ENCODE measurements at regions not wholly inside any gene's neighbourhood (a gene's known extent, or its start where the extent isn't known, plus 50 kb on each side); places are given as distances from the start of the nearest gene placed in this dataset.

- Mint-ChIP-seq H3K4me1 (peaks cover 17% of the 10 kb centered on the region), H3K27ac (peak overlapping the region; percentile 58), H3K4me3 (peak overlapping the region; percentile 83), H3K36me3 (ENCODE audit: low read depth) (no peaks in the 10 kb centered on the region), H3K27me3 (no peaks in the 10 kb centered on the region), H3K9me3 (no peaks in the 10 kb centered on the region)
- intact Hi-C loops (cut with micrococcal nuclease) = no loop called here
- DNase-seq = no peak
Measured at GRCh38 chr10:105838392-105838791, 1197.3 kb downstream of the SORCS3 start.

- Mint-ChIP-seq H3K36me3 (ENCODE audit: low read depth) (no peaks in the 10 kb centered on the region), H3K27ac (peak overlapping the region; percentile 58), H3K27me3 (no peaks in the 10 kb centered on the region), H3K9me3 (no peaks in the 10 kb centered on the region), H3K4me1 (peaks cover 17% of the 10 kb centered on the region), H3K4me3 (peak overlapping the region; percentile 83)
- intact Hi-C loops (cut with micrococcal nuclease) = no loop called here
- peak; percentile 71 for DNase-seq
Measured at GRCh38 chr10:105837951-105838350, 1196.9 kb downstream of the SORCS3 start.

DNA sequence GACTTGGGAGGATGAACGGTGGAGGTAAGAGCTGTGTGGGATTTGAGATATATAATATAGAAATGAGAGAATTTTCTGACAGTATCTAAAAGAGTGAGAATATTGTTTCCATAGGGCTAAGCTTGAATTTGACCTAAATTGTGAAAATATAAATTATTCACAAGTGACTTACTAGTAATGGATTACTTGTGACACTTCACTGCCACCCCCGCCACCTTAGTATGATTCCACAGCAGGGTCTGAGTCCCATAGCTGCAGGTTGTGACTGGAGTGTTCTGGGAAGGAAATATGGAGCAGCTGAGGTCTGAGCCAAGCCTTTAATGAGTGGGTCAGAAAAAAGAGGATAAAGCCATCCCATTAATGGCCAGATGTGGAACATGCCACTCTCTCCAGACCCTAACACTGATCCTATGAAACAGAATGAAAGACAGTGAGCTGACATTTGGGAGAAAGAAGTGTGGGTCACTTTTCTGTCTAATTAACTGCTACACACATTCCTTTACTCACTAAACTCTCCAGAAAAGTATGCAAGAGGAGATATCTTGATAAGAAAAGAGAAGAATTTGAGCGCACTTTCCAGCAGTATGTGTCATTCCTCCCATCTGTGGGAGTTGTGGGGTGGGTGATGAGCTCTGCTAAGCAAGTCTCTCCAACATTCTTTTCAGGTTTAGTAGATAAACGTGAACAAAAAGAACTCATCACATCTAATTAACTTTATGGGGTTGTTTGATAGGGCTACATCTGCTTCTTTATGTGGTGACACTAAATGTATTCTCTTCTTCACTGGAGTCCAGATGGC is 1193.4 kb downstream of the SORCS3 start:
- DNase-seq = no peak
- intact Hi-C loops (cut with micrococcal nuclease) = no loop called here
- no peaks in the 10 kb centered on the region for H3K27me3 Mint-ChIP-seq
- no peak overlapping the region for H3K27ac Mint-ChIP-seq
- peaks cover 15% of the 10 kb centered on the region for H3K4me1 Mint-ChIP-seq
- H3K9me3 Mint-ChIP-seq = no peaks in the 10 kb centered on the region
- no peak overlapping the region for H3K4me3 Mint-ChIP-seq
- no peaks in the 10 kb centered on the region for H3K36me3 Mint-ChIP-seq (ENCODE audit: low read depth)

- Mint-ChIP-seq H3K4me1 (no peaks in the 10 kb centered on the region), H3K27me3 (peaks cover 2% of the 10 kb centered on the region), H3K9me3 (no peaks in the 10 kb centered on the region), H3K4me3 (no peak overlapping the region), H3K36me3 (ENCODE audit: low read depth) (no peaks in the 10 kb centered on the region), H3K27ac (no peak overlapping the region)
- intact Hi-C loops (cut with micrococcal nuclease) = no loop called here
- no peak for DNase-seq
Measured at GRCh38 chr10:105827133-105827532, 1186.0 kb downstream of the SORCS3 start.

- H3K4me1 Mint-ChIP-seq = no peaks in the 10 kb centered on the region
- DNase-seq = no peak
- H3K27ac Mint-ChIP-seq = no peak overlapping the region
- no peak overlapping the region for H3K4me3 Mint-ChIP-seq
- intact Hi-C loops (cut with micrococcal nuclease) = no loop called here
- H3K27me3 Mint-ChIP-seq = no peaks in the 10 kb centered on the region
- H3K9me3 Mint-ChIP-seq = peaks cover 1% of the 10 kb centered on the region
- no peaks in the 10 kb centered on the region for H3K36me3 Mint-ChIP-seq (ENCODE audit: low read depth)
Measured at GRCh38 chr10:105807935-105808587, 1167.0 kb downstream of the SORCS3 start.

GRCh38 chr10:105803206-105803605 is 1162.1 kb downstream of the SORCS3 start:
- intact Hi-C loops (cut with micrococcal nuclease) = no loop called here

DNA sequence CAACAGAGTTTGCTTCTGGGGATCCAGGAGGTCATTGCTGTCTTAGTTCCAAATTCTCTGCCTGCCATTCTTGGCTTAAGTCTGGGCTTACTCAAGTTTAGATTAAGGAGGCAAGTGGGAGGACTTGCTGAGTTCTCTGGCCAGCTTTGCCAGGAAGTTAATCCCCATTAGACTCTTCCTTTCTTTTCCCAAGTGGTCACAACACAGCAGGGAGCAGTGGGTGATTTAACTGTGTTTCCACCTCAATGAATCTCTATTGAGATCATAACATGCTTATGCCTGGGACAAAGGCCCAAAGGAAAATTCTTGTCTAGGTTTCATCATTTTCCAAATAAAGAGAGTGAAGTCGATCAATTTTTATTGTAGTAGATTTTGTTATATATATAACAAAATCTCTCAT is 1159.6 kb downstream of the SORCS3 start:
- Mint-ChIP-seq H3K9me3 (no peaks in the 10 kb centered on the region), H3K36me3 (ENCODE audit: low read depth) (no peaks in the 10 kb centered on the region), H3K27ac (no peak overlapping the region), H3K27me3 (no peaks in the 10 kb centered on the region), H3K4me3 (no peak overlapping the region), H3K4me1 (no peaks in the 10 kb centered on the region)
- no peak for DNase-seq
- intact Hi-C loops (cut with micrococcal nuclease) = no loop called here

More at GRCh38 chr10:105803206-105803605, 1162.1 kb downstream of the SORCS3 start:
- H3K27me3 Mint-ChIP-seq = no peaks in the 10 kb centered on the region
- H3K4me3 Mint-ChIP-seq = no peak overlapping the region
- DNase-seq = no peak
- H3K36me3 Mint-ChIP-seq (ENCODE audit: low read depth) = no peaks in the 10 kb centered on the region
- H3K27ac Mint-ChIP-seq = no peak overlapping the region
- no peaks in the 10 kb centered on the region for H3K4me1 Mint-ChIP-seq
- H3K9me3 Mint-ChIP-seq = no peaks in the 10 kb centered on the region

GRCh38 chr10:105798328-105798889 is 1157.3 kb downstream of the SORCS3 start:
- no peak overlapping the region for H3K27ac Mint-ChIP-seq
- no peaks in the 10 kb centered on the region for H3K9me3 Mint-ChIP-seq
- DNase-seq = no peak
- H3K27me3 Mint-ChIP-seq = no peaks in the 10 kb centered on the region
- no peaks in the 10 kb centered on the region for H3K4me1 Mint-ChIP-seq
- H3K36me3 Mint-ChIP-seq (ENCODE audit: low read depth) = no peaks in the 10 kb centered on the region
- H3K4me3 Mint-ChIP-seq = no peak overlapping the region
- intact Hi-C loops (cut with micrococcal nuclease) = loop anchor here (10.0 kb wide), 1 partner anchor 376 kb away; no protein-coding TSS in a partner anchor

DNA sequence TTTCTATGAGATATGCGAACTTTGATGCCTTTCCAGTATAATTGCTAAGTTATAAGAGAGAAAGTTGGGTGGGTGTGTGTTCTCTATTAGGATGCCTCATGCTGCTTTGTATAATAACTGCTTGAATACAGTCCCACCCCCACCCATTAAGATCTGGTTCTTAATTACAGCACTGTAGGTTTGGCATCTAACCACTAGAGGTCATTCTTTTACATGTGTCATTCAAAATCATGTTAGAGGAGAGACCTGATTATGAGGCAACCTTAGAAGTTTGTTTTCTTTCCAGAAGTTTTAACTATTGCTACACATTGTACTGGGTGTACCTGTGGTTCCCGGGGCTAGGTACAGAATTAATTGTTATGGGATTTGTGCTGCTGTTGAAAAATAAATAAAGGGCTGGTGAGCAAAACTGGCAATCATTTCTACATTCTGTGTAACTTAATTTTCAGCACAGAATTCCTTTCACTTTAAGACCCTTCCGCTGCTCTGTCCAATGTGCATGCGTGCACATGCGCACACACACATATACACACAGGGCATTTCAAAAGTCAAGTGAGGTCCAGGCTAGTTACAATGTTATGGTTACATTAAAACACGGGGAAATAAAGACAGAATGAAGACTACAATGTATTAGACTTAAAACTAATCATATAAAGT is 1156.3 kb downstream of the SORCS3 start:
- Mint-ChIP-seq H3K27ac (no peak overlapping the region), H3K9me3 (no peaks in the 10 kb centered on the region), H3K4me1 (no peaks in the 10 kb centered on the region), H3K36me3 (ENCODE audit: low read depth) (no peaks in the 10 kb centered on the region), H3K27me3 (no peaks in the 10 kb centered on the region), H3K4me3 (no peak overlapping the region)
- intact Hi-C loops (cut with micrococcal nuclease) = loop anchor here (10.0 kb wide), 1 partner anchor 377 kb away; no protein-coding TSS in a partner anchor
- no peak for DNase-seq

- Mint-ChIP-seq H3K36me3 (ENCODE audit: low read depth) (no peaks in the 10 kb centered on the region), H3K4me1 (no peaks in the 10 kb centered on the region), H3K27ac (no peak overlapping the region), H3K4me3 (no peak overlapping the region), H3K9me3 (no peaks in the 10 kb centered on the region), H3K27me3 (no peaks in the 10 kb centered on the region)
- intact Hi-C loops (cut with micrococcal nuclease) = loop anchor here (10.0 kb wide), 1 partner anchor 382 kb away; no protein-coding TSS in a partner anchor
- DNase-seq = no peak
Measured at GRCh38 chr10:105793071-105793470, 1152.0 kb downstream of the SORCS3 start.

- H3K4me3 Mint-ChIP-seq = no peak overlapping the region
- H3K4me1 Mint-ChIP-seq = no peaks in the 10 kb centered on the region
- no peak overlapping the region for H3K27ac Mint-ChIP-seq
- H3K27me3 Mint-ChIP-seq = no peaks in the 10 kb centered on the region
- intact Hi-C loops (cut with micrococcal nuclease) = no loop called here
- DNase-seq = no peak
- H3K36me3 Mint-ChIP-seq (ENCODE audit: low read depth) = no peaks in the 10 kb centered on the region
- H3K9me3 Mint-ChIP-seq = peaks cover 8% of the 10 kb centered on the region
Measured at GRCh38 chr10:105785721-105786120, 1144.6 kb downstream of the SORCS3 start.

GRCh38 chr10:105783936-105784483 is 1142.9 kb downstream of the SORCS3 start:
- no peak for DNase-seq
- H3K4me1 Mint-ChIP-seq = no peaks in the 10 kb centered on the region
- H3K9me3 Mint-ChIP-seq = peaks cover 8% of the 10 kb centered on the region
- H3K36me3 Mint-ChIP-seq (ENCODE audit: low read depth) = no peaks in the 10 kb centered on the region
- H3K27ac Mint-ChIP-seq = no peak overlapping the region
- intact Hi-C loops (cut with micrococcal nuclease) = no loop called here
- no peaks in the 10 kb centered on the region for H3K27me3 Mint-ChIP-seq
- no peak overlapping the region for H3K4me3 Mint-ChIP-seq

- no peaks in the 10 kb centered on the region for H3K9me3 Mint-ChIP-seq
- peaks cover 2% of the 10 kb centered on the region for H3K27me3 Mint-ChIP-seq
- no peaks in the 10 kb centered on the region for H3K4me1 Mint-ChIP-seq
- no peak overlapping the region for H3K4me3 Mint-ChIP-seq
- H3K36me3 Mint-ChIP-seq (ENCODE audit: low read depth) = no peaks in the 10 kb centered on the region
- H3K27ac Mint-ChIP-seq = no peak overlapping the region
- no peak for DNase-seq
- intact Hi-C loops (cut with micrococcal nuclease) = no loop called here
Measured at GRCh38 chr10:105774881-105775280, 1133.8 kb downstream of the SORCS3 start.
